ENCODE measurements at regions not wholly inside any gene's neighbourhood (a gene's known extent, or its start where the extent isn't known, plus 50 kb on each side); places are given as distances from the start of the nearest gene placed in this dataset.

- DNase-seq (ENCODE audit: low read depth): no peak
Observed at GRCh38 chr21:17451364-17451891, 61.4 kb upstream of the CXADR start.

GRCh38 chr21:17454315-17455027 is 58.4 kb upstream of the CXADR start:
- peak; percentile 55 for DNase-seq (ENCODE audit: low read depth)

DNA sequence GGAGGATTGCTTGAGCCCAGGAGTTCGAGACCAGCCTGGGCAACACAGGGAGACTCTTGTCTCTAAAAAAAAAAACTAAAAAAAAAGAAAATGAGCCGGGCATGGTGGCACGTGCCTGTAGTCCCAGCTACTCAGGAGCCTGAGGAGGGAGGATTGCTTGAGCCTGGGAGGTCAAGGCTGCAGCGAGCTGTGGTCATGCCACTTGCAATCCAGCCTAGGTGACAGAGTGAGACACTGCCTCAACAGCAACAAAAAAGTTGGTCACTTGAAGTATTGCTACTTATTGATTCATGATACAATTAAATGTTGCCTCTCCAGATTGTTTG is 57.9 kb upstream of the CXADR start:
- DNase-seq (ENCODE audit: low read depth): no peak

- DNase-seq (ENCODE audit: low read depth): no peak
Observed at GRCh38 chr21:17455451-17455850, 57.4 kb upstream of the CXADR start.

DNA sequence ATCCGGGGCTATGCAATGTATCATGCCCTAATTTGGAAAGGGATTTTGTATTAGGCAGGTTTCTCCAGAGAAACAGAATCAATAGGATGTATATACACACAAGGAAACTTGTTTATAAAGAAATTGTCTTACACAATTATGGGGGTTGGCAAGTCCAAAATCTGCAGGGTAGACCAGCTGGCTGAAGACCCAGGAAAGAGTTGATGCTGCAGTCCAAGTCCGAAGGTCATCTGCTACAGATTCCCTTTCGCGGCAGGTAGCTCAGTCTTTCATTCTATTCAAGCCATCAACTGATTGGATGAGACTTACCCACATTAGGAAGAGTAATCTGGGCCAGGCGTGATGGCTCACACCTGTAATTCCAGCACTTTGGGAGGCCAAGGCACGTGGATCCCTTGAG is 54.6 kb upstream of the CXADR start:
- DNase-seq (ENCODE audit: low read depth): no peak

- DNase-seq (ENCODE audit: low read depth): no peak
Observed at GRCh38 chr21:17460094-17460493, 52.7 kb upstream of the CXADR start.

DNA sequence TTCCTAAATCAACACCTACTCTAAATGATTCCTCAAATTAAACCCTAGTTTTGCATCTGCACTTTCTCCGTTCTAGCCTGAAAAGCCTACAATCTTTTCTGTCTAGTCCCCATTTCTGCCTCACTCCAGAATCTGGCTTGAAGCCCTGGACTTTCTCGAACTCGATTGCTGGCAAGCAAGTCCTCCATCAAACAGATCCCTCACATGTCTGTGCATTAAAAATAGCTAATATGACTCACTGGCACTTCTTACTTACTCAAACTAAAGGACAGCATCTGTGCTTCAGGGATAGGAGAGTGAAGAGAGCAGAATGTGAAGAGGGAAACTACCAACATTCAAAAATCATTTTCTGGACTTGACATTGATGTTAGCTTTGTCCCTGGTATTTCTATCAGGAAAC is 51.8 kb upstream of the CXADR start:
- DNase-seq (ENCODE audit: low read depth): peak; percentile 50

- DNase-seq (ENCODE audit: low read depth): no peak
Observed at GRCh38 chr21:17461582-17461981, 51.3 kb upstream of the CXADR start.

DNA sequence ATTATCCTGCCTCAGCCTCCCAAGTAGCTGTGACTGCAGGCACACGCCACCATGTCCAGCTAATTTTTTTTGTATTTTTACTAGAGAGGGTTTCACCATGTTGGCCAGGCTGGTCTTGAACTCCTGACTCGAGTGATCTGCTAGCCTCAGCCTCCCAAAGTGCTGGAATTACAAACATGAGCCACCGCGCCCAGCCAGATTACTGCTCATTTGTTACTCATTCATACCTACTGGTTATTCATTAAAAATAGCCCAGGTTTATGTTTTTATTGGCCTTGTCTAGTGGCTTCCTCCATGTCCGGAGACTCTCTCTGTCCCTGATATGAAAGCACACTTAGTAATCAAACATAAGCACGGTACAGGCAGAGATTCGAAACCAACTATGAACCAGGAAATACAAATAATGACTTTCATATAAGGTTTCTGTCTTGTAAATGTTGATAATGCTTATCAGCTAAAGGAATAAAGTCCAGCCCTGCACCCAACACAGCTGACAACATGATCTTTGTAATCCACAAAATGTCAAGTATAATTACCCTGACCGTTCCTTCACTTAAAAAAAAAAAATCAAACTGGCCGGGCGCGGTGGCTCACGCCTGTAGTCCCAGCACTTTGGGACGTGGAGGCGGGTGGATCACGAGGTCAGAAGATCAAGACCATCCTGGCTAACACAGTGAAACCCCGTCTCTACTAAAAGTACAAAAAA is 50.4 kb upstream of the CXADR start:
- no peak for DNase-seq (ENCODE audit: low read depth)

All from GM04503 (cell line).